ENCODE measurements at regions not wholly inside any gene's neighbourhood (a gene's known extent, or its start where the extent isn't known, plus 50 kb on each side); places are given as distances from the start of the nearest gene placed in this dataset.
"Not testable (repeated sequence)": the region's sequence is repeated elsewhere in the genome, so short reads cannot be mapped to it uniquely, and the experiment has no call there.

GRCh38 chr1:184184614-184185013 is 133.1 kb downstream of the TSEN15 start:
- H3K4me1 ChIP-seq (ENCODE audit: control insufficient read depth, insufficient read depth, low read length); H3K36me3 ChIP-seq (ENCODE audit: control insufficient read depth in 2 of 2, insufficient read depth in 2 of 2, low read length in 1 of 2); H3K4me2 ChIP-seq (ENCODE audit: control insufficient read depth, insufficient read depth); SMC1A ChIA-PET (ENCODE audit: uncharacterized antibody, unreplicated experiment); CTCF ChIA-PET; H4K20me1 ChIP-seq (ENCODE audit: control insufficient read depth, insufficient read depth); POLR2A ChIA-PET; H3K27me3 ChIP-seq (replicated peaks in 1 of 2; ENCODE audit: control insufficient read depth in 2 of 2, insufficient read depth in 2 of 2, low read length in 1 of 2); H3K9me3 ChIP-seq (replicated peaks; ENCODE audit: control insufficient read depth, insufficient read depth, low read length); ATAC-seq; intact Hi-C loops (cut with micrococcal nuclease; ENCODE audit: unreplicated experiment); in situ Hi-C loops (cut with MboI); H2AFZ ChIP-seq (ENCODE audit: control insufficient read depth, low read depth, low read length); BruUV-seq (replicated peaks); DNase-seq (ENCODE audit: low read depth, low spot score); H3K4me3 ChIP-seq; H3K9ac ChIP-seq (ENCODE audit: control insufficient read depth, insufficient read depth, low read length); H3K79me2 ChIP-seq (ENCODE audit: control insufficient read depth, insufficient read depth, low read length); FAIRE-seq; H3K27ac ChIP-seq (ENCODE audit: control insufficient read depth, insufficient read depth); RAD21 ChIA-PET (ENCODE audit: unreplicated experiment): not testable (repeated sequence)
- 92% methylated on average over 3 of the region's 3 CpGs for WGBS (ENCODE audit: insufficient coverage, insufficient replicate concordance, low lambda C conversion rate, missing lambda C conversion rate)

- ChIA-PET SMC1A (ENCODE audit: uncharacterized antibody, unreplicated experiment) (no interaction called here), CTCF (no interaction called here), POLR2A (no interaction called here), RAD21 (ENCODE audit: unreplicated experiment) (no interaction called here)
- H3K4me1 ChIP-seq (ENCODE audit: control insufficient read depth, insufficient read depth, low read length) = no peaks in the 10 kb centered on the region
- BruUV-seq (replicated peaks) = no TSS peak
- in situ Hi-C loops (cut with MboI) = no loop called here
- H3K4me2 ChIP-seq (ENCODE audit: control insufficient read depth, insufficient read depth) = no peak overlapping the region
- H3K27ac ChIP-seq (ENCODE audit: control insufficient read depth, insufficient read depth) = no peak overlapping the region
- H3K36me3 ChIP-seq (ENCODE audit: control insufficient read depth in 2 of 2, insufficient read depth in 2 of 2, low read length in 1 of 2) = no peaks in the 10 kb centered on the region
- FAIRE-seq (no peak), ATAC-seq (no peak), DNase-seq (ENCODE audit: low read depth, low spot score) (no peak)
- H3K9me3 ChIP-seq (replicated peaks; ENCODE audit: control insufficient read depth, insufficient read depth, low read length) = no peaks in the 10 kb centered on the region
- H2AFZ ChIP-seq (ENCODE audit: control insufficient read depth, low read depth, low read length) = no peak overlapping the region
- 96% methylated on average over 3 of the region's 3 CpGs for WGBS (ENCODE audit: insufficient coverage, insufficient replicate concordance, low lambda C conversion rate, missing lambda C conversion rate)
- no peaks in the 10 kb centered on the region for H3K27me3 ChIP-seq (replicated peaks in 1 of 2; ENCODE audit: control insufficient read depth in 2 of 2, insufficient read depth in 2 of 2, low read length in 1 of 2)
- H3K79me2 ChIP-seq (ENCODE audit: control insufficient read depth, insufficient read depth, low read length) = no peaks in the 10 kb centered on the region
- H3K9ac ChIP-seq (ENCODE audit: control insufficient read depth, insufficient read depth, low read length) = no peak overlapping the region
- intact Hi-C loops (cut with micrococcal nuclease; ENCODE audit: unreplicated experiment) = no loop called here
- no peaks in the 10 kb centered on the region for H4K20me1 ChIP-seq (ENCODE audit: control insufficient read depth, insufficient read depth)
- H3K4me3 ChIP-seq = no peak overlapping the region
- TF ChIP-seq BHLHE40 (IDR thresholded peaks at IDR 0.05; ENCODE audit: borderline replicate concordance in 1 of 2, low read depth in 2 of 2, low read length in 1 of 2) (no peak), ZSCAN29 (IDR thresholded peaks at IDR 0.05) (no peak), CBX3 (IDR thresholded peaks at IDR 0.05; ENCODE audit: borderline replicate concordance, low read depth) (no peak), E2F8 (IDR thresholded peaks at IDR 0.05; ENCODE audit: low read depth, partially characterized antibody) (no peak), E2F4 (IDR thresholded peaks at IDR 0.05; ENCODE audit: low read depth, low read length) (no peak), NRF1 (conservative IDR thresholded peaks at IDR 0.05; ENCODE audit: low read depth, low read length) (no peak), RUNX3 (IDR thresholded peaks at IDR 0.05; ENCODE audit: low read length) (no peak), RBBP5 (conservative IDR thresholded peaks at IDR 0.05) (no peak), ATF2 (IDR thresholded peaks at IDR 0.05; ENCODE audit: low read length) (no peak)
- TF ChIP-seq, protein P1, sequence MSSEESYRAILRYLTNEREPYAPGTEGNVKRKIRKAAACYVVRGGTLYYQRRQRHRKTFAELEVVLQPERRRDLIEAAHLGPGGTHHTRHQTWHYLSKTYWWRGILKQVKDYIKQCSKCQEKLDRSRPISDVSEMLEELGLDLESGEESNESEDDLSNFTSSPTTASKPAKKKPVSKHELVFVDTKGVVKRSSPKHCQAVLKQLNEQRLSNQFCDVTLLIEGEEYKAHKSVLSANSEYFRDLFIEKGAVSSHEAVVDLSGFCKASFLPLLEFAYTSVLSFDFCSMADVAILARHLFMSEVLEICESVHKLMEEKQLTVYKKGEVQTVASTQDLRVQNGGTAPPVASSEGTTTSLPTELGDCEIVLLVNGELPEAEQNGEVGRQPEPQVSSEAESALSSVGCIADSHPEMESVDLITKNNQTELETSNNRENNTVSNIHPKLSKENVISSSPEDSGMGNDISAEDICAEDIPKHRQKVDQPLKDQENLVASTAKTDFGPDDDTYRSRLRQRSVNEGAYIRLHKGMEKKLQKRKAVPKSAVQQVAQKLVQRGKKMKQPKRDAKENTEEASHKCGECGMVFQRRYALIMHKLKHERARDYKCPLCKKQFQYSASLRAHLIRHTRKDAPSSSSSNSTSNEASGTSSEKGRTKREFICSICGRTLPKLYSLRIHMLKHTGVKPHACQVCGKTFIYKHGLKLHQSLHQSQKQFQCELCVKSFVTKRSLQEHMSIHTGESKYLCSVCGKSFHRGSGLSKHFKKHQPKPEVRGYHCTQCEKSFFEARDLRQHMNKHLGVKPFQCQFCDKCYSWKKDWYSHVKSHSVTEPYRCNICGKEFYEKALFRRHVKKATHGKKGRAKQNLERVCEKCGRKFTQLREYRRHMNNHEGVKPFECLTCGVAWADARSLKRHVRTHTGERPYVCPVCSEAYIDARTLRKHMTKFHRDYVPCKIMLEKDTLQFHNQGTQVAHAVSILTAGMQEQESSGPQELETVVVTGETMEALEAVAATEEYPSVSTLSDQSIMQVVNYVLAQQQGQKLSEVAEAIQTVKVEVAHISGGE (CRISPR knock-in tag; IDR thresholded peaks at IDR 0.05) = no peak
Measured at GRCh38 chr1:184185347-184185746, 133.8 kb downstream of the TSEN15 start.

All from GM12878 (cell line).